Loucy (cell line): ENCODE measurements at regions not wholly inside any gene's neighbourhood (a gene's known extent, or its start where the extent isn't known, plus 50 kb on each side); places are given as distances from the start of the nearest gene placed in this dataset.

Experiments
- H2AFZ ChIP-seq: fragments of 200-600 bp; sonication (generic); 2 replicates; pipeline ENCODE4 v1.6.0; 2016; ENCODE audit warnings: antibody characterized with exemption, mild to moderate bottlenecking, low read length, moderate library complexity
- H3F3A ChIP-seq: fragments of 200-600 bp; 2 replicates; pipeline ENCODE4 v1.6.0; 2016; ENCODE audit warnings: antibody characterized with exemption, low read depth, mild to moderate bottlenecking
- H3K27me3 ChIP-seq: fragments of 200-600 bp; sonication (generic); 2 replicates; pipeline ENCODE4 v1.6.1; 2014; ENCODE audit warnings: low read length, mild to moderate bottlenecking; ENCODE audit not compliant: insufficient read depth, poor library complexity, severe bottlenecking
- H3K36me3 ChIP-seq: fragments of 200-600 bp; sonication (generic); 2 replicates; pipeline ENCODE4 v1.6.1; 2016; ENCODE audit warnings: low read length; ENCODE audit not compliant: insufficient read depth
- H3K4me1 ChIP-seq: fragments of 200-600 bp; sonication (generic); 2 replicates; pipeline ENCODE4 v1.5.1; 2014; ENCODE audit warnings: low read length, mild to moderate bottlenecking; ENCODE audit not compliant: insufficient read depth, poor library complexity, severe bottlenecking
- H3K4me2 ChIP-seq: fragments of 200-600 bp; sonication (generic); 2 replicates; pipeline ENCODE4 v1.6.0; 2014; ENCODE audit warnings: antibody characterized with exemption, low read length, low read depth, mild to moderate bottlenecking; ENCODE audit not compliant: poor library complexity, severe bottlenecking
- H3K4me3 ChIP-seq: fragments of 200-600 bp; sonication (generic); 2 replicates; pipeline ENCODE4 v1.5.1; 2014; ENCODE audit warnings: low read length, mild to moderate bottlenecking, mixed read lengths; ENCODE audit not compliant: poor library complexity, severe bottlenecking
- H3K79me2 ChIP-seq: fragments of 200-600 bp; sonication (generic); 2 replicates; pipeline ENCODE4 v1.6.1; 2014; ENCODE audit warnings: low read length; ENCODE audit not compliant: insufficient read depth
- H3K9ac ChIP-seq: fragments of 200-600 bp; sonication (generic); 2 replicates; pipeline ENCODE4 v1.6.0; 2014; ENCODE audit warnings: mild to moderate bottlenecking, low read depth, low read length, moderate library complexity; ENCODE audit not compliant: poor library complexity, severe bottlenecking
- H3K9me2 ChIP-seq: fragments of 200-600 bp; sonication (generic); replicated peaks from 2 replicates; pipeline ENCODE4 v1.6.1; 2016; ENCODE audit warnings: low read depth, low read length, mixed read lengths
- H3K9me3 ChIP-seq: fragments of 200-600 bp; sonication (generic); 2 replicates; pipeline ENCODE4 v1.6.1; 2014; ENCODE audit warnings: mild to moderate bottlenecking, antibody characterized with exemption, low read length, low read depth; ENCODE audit not compliant: insufficient read depth
- H4K20me1 ChIP-seq: fragments of 200-600 bp; sonication (generic); 2 replicates; pipeline ENCODE4 v1.6.0; 2014; ENCODE audit warnings: antibody characterized with exemption, low read length, mild to moderate bottlenecking; ENCODE audit not compliant: insufficient read depth, poor library complexity, severe bottlenecking
- CTCF ChIP-seq: fragments of 200-600 bp; sonication (generic); conservative IDR thresholded peaks from 2 replicates; pipeline ENCODE4 v1.5.1; 2014; ENCODE audit warnings: mild to moderate bottlenecking, antibody characterized with exemption, low read length
- EZH2phosphoT487 ChIP-seq: fragments of 200-600 bp; IDR thresholded peaks from 2 replicates; pipeline ENCODE4 v1.6.1; 2018; ENCODE audit warnings: antibody characterized with exemption, mild to moderate bottlenecking, moderate library complexity, borderline replicate concordance

DNA sequence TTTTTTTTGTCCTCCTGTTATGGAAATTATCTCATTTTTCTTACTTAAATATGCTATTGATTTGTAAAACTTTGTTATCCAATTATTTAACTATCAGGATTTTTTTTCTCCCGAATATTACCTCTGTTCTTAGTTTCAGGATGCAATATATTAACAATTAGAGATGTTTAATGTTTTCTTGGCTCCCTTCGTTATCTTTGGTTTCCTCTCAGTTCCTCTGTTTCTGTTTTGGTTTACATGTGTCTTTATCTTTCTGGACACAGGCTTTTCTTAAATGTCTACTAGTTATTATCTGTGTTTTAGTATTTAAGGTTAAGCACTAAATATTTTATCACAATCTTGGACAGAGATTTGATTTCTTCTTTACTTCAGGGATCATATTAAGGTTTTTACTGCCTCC, 462.2 kb upstream of the SLC10A2 start:
- H3K4me2 ChIP-seq: no peak overlapping the region
- H3K9me3 ChIP-seq: no peaks in the 10 kb centered on the region
- H3K4me3 ChIP-seq: no peak overlapping the region
- no peaks in the 10 kb centered on the region for H3K27me3 ChIP-seq
- H2AFZ ChIP-seq: no peak overlapping the region
- H3K79me2 ChIP-seq: no peaks in the 10 kb centered on the region
- no peaks in the 10 kb centered on the region for H3F3A ChIP-seq
- H3K9ac ChIP-seq: no peak overlapping the region
- H4K20me1 ChIP-seq: no peaks in the 10 kb centered on the region
- no peak for TF ChIP-seq EZH2phosphoT487
- no peak for TF ChIP-seq CTCF
- no peaks in the 10 kb centered on the region for H3K36me3 ChIP-seq
- no peaks in the 10 kb centered on the region for H3K9me2 ChIP-seq
- no peaks in the 10 kb centered on the region for H3K4me1 ChIP-seq

DNA sequence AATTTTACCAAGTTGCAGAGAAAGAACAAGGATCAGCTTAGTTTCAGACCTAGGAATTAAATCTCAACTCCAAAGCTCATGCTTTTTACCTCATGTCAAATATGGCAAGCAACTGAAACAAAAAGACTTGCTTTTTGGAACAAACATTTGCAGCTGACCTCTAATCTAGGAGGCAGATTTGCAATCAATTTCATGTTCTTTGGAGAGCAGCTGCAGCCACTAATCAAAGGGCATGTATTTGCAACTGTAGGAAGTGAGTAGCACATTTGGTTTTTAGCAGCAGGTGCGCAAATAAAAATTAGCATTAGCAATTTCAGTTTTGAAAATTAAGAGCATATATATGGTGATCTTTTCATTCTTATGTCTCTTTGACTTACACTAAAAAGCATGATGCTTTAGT, 459.3 kb upstream of the SLC10A2 start:
- Histone ChIP-seq H3K4me1 (no peaks in the 10 kb centered on the region), H3K9me2 (no peaks in the 10 kb centered on the region), H3K36me3 (no peaks in the 10 kb centered on the region), H3K4me3 (no peak overlapping the region), H3K79me2 (no peaks in the 10 kb centered on the region), H4K20me1 (no peaks in the 10 kb centered on the region), H3K27me3 (no peaks in the 10 kb centered on the region), H3K4me2 (no peak overlapping the region), H2AFZ (no peak overlapping the region), H3F3A (no peaks in the 10 kb centered on the region), H3K9me3 (no peaks in the 10 kb centered on the region), H3K9ac (no peak overlapping the region)
- TF ChIP-seq CTCF (no peak), EZH2phosphoT487 (no peak)

- no peaks in the 10 kb centered on the region for H3K4me1 ChIP-seq
- no peaks in the 10 kb centered on the region for H3F3A ChIP-seq
- no peaks in the 10 kb centered on the region for H4K20me1 ChIP-seq
- no peak overlapping the region for H3K4me3 ChIP-seq
- no peaks in the 10 kb centered on the region for H3K9me2 ChIP-seq
- H3K36me3 ChIP-seq: no peaks in the 10 kb centered on the region
- H2AFZ ChIP-seq: no peak overlapping the region
- no peak overlapping the region for H3K4me2 ChIP-seq
- TF ChIP-seq EZH2phosphoT487 (no peak), CTCF (no peak)
- H3K9ac ChIP-seq: no peak overlapping the region
- no peaks in the 10 kb centered on the region for H3K79me2 ChIP-seq
- H3K9me3 ChIP-seq: no peaks in the 10 kb centered on the region
- H3K27me3 ChIP-seq: no peaks in the 10 kb centered on the region
Measured at GRCh38 chr13:103523858-103524257, 457.6 kb upstream of the SLC10A2 start.
